Activated naive CD4-positive, alpha-beta T cell treated with Interleukin-2 at 50 U/mL for 16 hours (primary cell): ENCODE measurements at regions not wholly inside any gene's neighbourhood (a gene's known extent, or its start where the extent isn't known, plus 50 kb on each side); places are given as distances from the start of the nearest gene placed in this dataset.
"Not testable (repeated sequence)": the region's sequence is repeated elsewhere in the genome, so short reads cannot be mapped to it uniquely, and the experiment has no call there.

Experiments used
- DNase-seq: peaks from one replicate; pipeline ENCODE4 v3.0.0-alpha.2; 2020

DNA sequence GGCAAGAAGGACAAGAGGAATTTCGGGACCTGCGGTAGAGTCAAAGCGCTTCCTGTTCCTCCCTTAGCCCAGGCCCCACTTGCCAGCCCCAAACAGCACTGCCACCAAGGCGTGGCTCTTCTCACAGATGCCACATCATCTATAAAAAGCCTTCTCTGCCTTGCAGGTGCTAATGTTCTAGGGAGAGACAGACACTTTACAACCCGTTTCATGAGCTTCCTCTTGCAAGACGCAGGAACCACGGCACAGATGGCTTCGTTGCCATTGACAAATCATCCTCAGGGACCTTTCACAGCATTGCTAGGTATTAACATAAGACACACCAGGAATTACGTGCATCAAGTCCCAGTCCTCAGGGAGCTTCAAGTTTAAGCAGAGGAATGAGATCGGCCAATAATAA is 180.9 kb downstream of the JCAD start:
- DNase-seq, result no peak

DNA sequence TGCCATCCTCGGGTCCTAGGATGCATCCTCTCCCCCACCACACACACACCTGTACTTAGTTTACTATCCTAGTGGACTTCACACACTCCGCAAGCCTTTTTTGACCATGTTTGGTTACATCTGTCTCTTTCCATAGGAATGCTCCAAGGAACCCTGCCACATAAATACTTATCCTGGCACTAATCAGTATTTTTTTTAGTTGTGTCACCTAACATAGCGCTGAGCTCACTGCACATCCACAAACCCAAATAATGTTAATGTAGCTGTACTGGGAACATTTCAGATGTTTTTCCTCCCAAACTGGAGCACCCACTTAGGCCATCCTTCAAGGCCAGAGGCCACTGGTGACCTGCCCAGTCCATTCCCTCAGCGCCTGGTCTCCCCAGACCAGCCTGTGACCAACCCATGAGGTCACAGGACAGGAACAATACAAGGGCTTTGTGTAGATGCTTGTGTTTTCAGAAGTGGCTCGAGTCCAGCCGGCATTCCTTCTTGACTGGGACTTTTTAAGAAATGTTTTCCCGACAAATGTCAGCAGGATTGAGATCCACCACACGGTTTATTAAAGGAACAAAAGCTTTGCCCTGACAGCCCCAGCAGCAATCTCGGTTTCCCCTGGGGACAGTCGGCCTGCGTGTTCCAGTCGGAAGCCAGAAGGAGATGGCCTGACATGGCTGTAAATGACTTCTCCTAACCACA is 181.4 kb downstream of the JCAD start:
- DNase-seq, result no peak

DNA sequence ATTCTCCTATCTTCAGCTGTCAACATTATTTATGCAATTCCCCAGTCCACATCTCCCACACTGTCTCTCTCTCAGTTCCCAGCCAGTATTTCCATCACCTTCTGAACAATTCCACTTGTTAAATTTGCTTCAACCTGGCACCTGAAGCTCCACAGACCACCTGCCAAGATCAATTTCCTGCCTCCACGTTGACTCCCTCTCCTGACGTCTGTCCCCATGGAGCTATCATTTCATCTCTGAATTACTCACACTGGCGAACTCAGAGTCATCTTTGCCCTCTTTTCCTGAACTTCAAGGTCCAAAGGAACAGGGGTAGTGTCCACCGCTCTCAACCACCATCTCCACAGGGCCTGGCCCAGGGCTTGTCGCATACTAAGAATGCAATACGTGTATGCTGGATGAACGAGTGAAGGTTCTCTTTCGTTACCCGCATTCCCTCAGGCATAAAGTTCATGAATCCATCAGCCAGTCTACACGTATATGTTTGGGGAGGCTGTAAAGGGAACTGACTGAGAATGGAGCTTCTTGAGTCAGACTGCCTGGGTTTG is 183.3 kb downstream of the JCAD start:
- DNase-seq, result no peak

DNA sequence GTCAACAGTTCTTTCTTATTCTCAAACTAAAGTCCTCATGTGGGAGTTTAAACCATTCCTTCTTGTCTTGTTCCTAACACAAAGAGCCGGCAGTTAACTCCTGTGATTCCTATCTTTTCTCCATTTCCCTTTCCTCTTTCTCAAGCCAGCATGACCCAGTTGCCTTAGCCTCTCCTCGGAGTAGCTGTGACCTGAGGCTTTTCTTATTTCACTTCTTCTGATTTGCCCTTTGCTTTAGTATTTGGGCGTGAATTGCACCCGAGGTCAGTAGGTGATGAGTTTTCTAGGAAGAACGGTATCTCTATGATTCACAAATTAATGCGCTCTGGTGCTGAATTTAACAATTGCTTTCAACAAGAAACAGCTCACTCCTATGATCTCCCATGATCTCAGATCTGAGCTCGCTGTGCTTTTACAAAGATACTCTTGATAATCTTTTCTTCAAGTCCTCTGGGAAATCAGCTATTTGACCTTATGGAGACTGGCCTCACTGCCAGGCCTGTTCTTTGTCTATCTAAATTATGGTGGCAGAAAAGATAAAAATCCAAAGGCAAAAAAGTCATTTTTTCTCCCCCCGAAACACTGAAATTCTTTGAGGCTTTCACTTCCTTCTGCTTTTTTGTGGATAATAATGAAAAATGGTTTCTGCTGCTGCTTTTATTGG is 184.6 kb downstream of the JCAD start:
- DNase-seq, result no peak

DNA sequence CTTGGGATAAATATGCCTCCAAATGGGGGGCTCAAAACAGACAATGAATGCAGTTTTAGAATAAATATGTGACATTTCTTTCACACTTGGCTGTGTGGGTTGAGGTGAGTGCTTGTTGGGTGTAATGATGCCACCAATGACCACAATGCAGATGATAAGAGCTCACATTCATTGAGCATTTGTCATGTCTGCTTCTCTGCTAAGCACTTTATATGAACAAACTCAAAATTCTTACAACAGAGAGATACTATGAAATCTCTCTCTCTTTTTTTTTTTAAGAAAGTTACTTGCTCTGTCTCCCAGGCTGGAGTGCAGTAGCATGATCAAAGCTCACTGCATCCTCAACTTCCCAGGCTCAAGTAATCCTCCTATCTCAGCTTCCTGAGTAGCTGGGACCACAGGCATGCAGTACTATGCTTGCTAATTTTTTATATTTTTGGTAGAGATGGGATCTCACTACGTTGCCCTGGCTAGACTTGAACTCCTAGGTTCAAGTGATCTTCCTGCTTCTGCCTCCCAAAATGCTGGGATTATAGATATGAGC is 185.4 kb downstream of the JCAD start:
- DNase-seq, result no peak

DNA sequence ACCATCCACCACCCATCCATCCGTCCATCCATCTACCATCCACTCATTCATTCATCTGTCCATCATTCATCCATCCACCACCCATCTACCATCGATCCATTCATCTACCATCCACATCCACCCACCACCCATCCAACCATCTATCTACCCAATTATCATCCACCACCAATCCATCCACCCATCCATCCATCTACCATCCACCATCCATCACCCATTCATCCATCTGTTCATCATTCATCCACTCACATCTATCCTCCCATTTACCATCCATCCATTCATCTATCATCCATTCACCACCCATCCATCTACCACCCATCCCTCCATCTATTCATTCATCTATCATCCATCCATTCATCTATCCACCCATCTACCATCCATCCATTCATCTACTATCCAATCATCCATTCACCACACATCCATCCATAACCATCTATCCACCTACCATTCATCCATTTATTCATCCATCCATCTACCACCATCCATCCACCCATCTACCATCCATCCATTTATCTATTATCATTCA is 188.8 kb downstream of the JCAD start:
- DNase-seq, result no peak

DNA sequence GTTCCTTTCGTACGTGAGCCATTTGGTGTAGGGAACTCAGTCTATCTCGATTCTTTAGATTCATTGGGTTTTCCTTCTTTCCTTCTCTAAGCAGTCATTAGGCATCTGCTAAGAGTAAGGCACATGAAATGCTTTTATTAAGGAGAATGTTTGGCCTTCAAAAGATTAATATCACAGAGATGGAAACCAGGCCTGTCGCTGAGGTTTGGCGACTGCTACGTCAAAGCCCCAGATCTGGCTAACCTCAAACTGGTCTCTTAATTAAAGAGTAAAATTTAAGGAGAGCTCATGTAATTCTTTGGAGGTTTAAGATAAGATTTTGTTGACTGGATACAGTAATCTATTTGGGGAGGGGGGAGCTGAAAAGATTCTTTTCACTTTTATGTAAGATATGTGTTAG is 189.8 kb downstream of the JCAD start:
- DNase-seq, result no peak

DNA sequence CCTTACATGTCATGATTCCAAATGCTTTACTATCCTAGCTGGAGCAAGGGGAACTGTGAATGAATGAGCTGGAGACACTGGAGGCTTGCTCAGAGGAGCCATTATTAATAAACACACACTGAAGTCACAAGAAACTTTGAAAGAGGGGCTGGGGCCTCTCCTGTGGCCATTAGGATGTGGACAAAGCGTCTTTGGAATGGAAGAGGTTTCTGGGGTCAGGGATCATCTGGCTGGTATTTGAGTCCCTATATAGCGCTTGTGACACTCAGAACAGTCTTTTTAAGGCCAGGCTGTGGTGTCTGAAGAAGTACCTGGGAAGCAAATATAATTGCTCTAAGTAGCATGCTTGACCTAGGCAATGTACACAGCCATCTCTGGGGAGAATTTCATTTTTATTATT is 193.0 kb downstream of the JCAD start:
- DNase-seq, result no peak

DNA sequence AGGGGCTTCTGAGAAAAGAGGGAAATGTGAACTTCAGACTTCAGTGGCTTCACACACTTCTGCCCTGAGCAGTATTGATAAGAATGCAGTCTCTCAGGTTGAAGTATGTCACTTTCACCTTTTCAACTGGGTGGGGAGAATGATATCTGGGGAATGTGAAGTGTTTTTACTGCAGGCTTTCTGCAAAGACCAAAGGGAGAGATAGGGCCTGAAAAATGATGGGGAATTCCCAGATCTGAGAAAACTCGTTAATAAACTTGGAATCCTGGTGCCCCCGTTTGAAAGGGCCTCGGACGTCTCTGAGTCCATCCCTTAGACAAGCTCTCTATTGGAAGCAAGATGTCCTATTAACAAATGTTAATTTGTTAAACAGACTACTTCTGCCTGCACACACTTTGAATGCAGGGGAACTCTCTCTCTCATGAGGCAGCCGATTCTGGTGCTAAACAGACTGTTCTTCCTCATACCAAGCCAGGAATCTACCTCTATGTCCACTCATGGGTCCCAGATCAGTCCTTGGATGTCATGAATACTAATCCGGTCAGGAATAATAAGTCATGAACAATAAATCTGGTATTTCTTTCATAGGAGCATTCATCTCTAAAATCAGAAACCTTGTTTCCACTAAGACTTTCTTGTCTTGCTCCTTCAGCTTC is 193.6 kb downstream of the JCAD start:
- DNase-seq, result no peak

DNA sequence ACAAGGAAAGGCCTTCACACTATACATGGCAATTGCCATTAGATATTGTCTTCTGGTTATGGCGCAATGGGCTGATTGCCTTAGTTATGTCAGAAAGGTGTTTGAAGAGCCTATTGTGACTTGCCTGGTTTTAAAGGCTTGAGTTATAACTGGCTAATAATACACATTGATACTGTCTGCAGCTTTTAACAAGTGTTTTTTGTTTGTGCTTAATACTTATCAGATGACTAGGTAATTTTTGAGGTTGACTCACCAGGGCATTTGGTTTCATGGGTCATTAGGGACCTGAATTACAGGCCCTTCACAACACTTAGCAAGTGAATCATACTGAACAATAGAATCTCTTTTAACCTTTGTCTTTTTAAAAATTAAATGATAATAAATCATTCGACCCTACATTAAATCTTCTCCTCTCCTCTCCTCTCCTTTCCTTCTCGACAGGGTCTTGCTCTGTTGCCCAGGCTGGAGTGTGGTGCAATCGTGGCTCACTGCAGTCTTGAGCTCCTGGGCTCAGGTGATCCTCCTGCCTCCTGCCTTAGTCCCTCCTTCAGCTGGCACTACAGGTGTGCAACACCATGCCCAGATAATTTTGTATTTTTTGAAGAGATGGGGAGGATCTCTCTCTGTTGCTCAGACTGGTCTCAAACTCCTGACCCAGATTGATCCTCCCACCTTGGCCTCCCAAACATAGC is 196.3 kb downstream of the JCAD start:
- DNase-seq, result no peak

DNA sequence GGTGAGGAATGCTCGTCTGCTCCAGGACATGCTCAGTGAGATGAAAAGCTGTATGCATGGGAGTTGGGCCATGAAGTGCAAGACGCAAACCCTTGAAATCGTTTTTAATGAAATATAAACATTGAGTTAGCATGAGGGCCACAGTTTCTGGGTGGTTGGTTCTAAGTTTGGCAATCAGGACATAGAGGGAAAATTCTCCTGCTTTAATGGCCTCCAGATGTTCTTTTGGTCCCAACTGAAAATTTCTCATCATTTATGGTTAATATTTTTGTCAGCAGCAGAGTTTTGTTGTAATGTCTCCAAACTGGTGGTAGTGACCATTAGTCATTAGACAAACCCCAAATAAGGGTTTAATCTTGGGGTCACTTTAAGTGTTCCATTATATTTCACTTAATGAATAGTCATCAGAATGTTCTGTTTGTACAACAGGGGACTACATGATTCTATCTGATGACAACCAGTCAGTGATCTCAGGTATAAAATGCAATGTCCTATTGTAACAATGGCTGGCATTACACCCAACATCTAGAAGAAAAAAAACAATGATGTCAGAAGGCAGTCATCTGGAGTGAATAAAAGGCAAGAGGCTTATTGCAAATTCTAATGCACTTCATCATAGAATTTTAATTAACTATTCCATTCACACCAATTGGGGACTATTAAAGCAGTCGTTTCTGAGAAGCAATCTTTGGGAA is 197.4 kb downstream of the JCAD start:
- no peak for DNase-seq

DNA sequence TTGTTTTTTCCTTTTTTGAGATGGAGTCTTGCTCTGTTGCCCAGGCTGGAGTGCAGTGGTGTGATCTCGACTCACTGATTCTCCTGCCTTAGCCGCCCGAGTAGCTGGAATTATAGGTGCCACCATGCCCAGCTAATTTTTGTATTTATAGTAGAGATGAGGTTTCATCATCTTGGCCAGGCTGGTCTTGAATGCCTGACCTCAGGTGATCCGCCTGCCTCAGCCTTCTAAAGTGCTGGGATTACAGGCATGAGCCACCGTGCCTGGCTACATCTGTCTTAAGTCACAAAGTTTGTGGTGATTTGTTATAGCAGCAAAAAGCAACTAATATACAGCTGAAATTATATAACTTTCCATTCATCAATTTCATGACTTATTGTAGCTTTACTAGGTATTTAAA is 198.2 kb downstream of the JCAD start:
- not testable (repeated sequence) for DNase-seq

DNA sequence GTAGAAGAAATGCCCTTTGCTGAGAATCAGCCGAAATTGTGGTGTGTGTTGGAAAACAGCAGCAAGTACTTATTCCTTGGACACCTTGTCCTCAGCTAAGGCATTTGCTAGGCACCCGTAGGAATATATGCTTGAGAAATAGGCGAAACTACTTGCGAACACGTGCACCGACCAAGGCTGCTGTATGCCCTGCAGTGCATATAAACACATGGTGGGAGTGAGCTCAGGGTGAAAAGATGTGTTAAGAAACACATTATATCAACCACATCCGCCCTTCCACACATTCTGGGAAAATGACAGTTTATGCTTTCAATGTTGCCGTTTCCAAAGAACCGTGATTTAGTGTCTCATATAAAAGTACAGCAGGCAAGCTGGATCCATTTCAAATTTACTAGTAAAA is 199.2 kb downstream of the JCAD start:
- no peak for DNase-seq

DNA sequence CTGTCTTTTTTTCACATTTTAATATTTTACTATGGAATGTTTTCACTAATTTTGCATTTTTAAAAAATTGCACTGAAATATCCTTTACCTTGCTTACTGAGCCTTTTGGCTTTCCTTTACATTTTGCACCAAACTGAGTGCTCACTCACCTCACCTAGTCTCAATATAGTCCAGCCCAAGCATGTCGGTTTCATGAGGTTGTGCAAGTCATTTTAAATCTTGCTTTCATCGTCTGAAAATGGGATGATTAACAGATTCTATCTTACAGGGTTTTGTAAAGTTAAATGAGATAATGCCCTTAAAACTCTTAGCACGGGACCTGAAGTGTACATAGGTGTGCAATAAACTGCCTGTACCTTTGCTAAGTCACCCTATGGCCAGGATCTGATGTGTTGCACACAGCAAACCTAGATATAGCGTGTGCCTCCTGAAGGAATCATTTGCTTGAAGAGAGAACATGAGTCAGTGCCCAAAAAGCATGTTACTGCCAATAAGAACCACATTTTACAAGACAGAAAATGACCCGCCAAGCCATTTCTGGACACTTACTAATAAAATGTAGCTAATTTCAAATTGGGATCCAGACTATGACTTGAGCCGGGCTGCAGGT is 199.8 kb downstream of the JCAD start:
- no peak for DNase-seq

DNA sequence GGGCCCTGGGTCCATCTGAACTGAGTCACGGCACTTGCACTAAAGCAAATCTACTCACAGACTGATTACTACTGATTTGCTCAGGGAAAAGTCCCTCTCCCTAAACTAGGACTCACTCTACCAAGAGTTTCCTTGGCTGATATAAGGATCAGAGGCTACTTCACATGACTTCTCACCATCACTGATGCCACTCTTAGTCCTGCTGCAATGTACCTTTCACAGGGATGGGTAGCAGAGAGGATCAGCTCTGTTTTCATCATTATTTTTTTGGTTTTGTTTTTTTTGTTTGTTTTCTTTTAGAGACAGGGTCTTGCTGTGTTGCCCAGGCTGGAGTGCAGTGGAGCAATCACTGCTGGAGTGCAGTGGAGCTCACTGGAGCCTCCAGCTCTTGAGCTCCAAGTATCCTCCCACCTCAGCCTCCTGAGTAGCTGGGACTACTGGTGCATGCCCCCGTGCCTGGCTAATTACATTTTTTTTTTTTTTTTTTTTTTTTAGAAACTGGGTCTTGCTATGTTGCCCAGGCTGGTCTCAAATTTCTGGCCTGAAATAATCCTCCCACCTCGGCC is 200.6 kb downstream of the JCAD start:
- no peak for DNase-seq

DNA sequence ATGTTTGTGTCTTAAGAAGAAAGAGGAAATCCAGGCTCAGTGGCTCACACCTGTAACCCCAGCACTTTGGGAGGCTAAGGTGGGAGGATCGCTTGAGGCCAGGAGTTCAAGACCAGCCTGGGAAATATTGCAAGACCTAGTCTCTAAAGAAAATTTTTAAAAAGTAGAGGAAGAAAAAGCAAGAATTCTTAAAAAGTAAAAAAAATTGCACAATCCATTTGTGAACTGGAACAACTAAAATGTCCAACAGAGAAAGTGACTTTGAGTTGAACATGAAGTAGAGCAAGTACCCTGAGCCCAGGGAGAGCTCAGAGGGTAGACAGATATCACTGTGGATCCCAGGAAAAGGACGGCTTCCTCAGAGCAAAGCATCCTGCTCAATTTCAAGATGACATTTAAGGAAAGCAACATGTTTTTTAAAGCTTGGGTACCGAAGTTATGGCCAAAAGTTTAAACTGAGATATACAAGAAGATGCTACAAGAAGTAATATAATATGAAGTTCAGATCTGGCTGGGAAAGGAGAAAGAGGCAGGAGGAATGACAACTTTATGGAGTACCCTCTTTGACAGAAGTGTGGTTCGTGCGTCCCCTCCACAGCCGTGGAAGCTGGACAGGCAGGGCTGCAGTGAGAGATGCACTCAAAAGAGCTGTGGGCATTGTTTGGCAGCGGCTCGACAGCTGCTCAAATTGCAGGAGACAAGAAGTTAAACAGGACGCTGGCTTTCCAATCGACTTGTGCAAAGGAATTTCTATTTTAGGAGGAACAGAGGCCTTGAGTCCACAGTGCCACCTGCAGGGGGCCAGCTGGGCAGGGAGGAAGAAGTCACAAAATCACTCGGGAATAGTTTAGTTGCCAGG is 201.3 kb downstream of the JCAD start:
- no peak for DNase-seq

DNA sequence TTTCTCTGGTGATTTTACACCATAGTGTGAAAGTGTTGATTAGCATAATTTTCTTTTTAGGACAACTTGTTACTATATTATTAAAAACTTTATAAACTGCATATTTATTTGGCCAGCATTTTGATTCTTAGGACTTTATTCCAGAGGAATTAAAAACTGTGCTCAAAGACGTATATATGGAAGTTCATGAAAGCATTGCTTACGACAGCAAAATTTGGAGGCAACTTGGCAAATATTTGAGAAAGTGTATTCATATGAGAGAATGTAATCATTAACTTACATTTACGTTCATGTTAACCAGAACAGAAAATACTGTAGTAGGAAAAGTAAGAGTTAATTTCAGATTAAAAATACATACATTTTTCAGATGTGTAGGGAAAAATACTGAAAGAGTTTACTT is 203.1 kb downstream of the JCAD start:
- DNase-seq, result no peak

DNA sequence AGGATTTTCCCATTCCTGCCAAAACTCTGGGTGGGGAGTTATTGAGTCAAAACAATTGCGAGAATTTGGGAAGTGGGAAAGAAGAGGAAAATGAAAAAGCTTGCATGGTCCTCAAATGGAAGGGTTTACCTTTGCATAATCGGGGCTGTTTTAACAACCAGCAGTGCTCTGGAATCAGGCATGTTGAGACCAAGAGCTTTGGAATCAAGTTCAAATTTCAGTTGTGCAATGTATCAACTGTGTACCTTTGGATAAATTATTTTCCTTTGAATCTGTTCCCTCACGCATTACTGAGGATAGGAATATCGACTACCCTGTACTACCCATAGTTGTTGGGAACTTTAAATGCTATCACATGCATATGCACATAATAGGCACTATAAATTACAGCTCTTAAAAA is 205.5 kb downstream of the JCAD start:
- DNase-seq, result no peak

DNA sequence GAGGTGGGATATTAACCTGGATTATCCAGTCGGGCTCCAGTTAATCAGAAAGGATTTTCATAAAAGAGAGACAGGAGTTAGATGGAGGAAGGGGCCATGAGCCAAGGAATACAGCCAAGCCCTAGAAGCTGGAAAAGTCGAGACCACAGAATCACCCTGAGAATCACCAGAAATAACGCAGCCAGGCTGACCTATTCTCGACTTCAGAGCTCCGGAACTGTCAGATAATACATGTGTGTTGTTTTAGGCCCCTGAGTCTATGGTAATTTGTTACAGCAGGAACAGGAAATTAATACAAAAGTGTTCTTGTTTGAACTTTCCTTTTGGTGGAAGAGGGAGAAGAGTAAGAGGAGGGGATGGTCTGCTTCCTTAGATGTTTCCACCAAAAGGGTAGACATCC is 208.1 kb downstream of the JCAD start:
- no peak for DNase-seq

DNA sequence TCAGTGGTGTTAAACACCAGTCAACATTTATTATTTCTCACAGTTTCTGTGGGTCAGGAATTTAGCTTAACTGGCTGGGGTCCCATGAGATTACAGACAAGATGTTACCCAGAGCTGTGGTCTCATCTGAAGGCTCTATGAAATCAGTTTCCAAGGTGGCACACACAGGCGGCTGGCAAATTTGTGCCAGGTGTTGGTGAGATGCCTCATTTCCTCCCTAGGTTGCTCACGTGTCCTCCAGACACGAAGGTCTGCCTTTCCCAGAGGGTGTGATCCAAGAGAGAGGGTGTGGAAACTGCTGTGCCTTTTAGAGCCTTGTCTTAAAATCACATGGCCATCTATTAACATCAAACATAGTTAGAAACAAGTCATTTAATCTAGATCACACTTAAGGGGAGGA is 209.0 kb downstream of the JCAD start:
- no peak for DNase-seq

DNA sequence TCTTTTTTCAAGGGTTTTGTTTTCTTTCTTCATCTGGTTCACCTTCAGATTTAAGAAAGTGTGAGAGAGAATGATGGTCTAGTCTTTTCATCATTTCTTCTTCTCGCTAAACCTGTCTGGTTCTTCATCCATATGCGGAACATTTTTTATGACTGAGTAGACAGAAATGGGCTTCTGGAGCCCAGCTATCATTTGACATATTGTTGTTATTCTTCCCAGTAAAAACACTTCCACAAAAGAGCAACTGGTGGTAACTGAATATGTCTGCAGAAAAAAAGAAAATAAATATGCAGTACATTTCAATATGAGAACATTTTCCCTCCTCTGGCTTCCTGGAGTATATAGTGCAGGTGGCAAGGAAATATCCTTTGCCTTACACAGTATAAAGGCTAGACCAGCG is 209.5 kb downstream of the JCAD start:
- DNase-seq, result no peak
